GM18511 (cell line): ENCODE measurements at regions not wholly inside any gene's neighbourhood (a gene's known extent, or its start where the extent isn't known, plus 50 kb on each side); places are given as distances from the start of the nearest gene placed in this dataset.

Experiments used
- ATAC-seq: cut with Tn5 transposase; IDR thresholded peaks from one replicate; pipeline ENCODE4 v1.9.1; 2021; ENCODE audit warnings: mild to moderate bottlenecking, moderate library complexity; ENCODE audit not compliant: unreplicated experiment

GRCh38 chr5:123756816-123757215 is 244.8 kb downstream of the CSNK1G3 start:
- ATAC-seq: no peak

GRCh38 chr5:123756318-123756665 is 244.3 kb downstream of the CSNK1G3 start:
- ATAC-seq: no peak

GRCh38 chr5:123755653-123756317 is 243.8 kb downstream of the CSNK1G3 start:
- ATAC-seq: no peak

GRCh38 chr5:123754908-123755307 is 242.9 kb downstream of the CSNK1G3 start:
- ATAC-seq: no peak

- ATAC-seq: no peak
Observed at GRCh38 chr5:123753937-123754891, 242.2 kb downstream of the CSNK1G3 start.

GRCh38 chr5:123753180-123753936 is 241.4 kb downstream of the CSNK1G3 start:
- ATAC-seq: no peak

GRCh38 chr5:123752552-123753179 is 240.7 kb downstream of the CSNK1G3 start:
- no peak for ATAC-seq

- no peak for ATAC-seq
Observed at GRCh38 chr5:123751670-123752069, 239.7 kb downstream of the CSNK1G3 start.

GRCh38 chr5:123748239-123748638 is 236.3 kb downstream of the CSNK1G3 start:
- ATAC-seq: no peak

GRCh38 chr5:123746683-123747360 is 234.8 kb downstream of the CSNK1G3 start:
- no peak for ATAC-seq

GRCh38 chr5:123743990-123744583 is 232.1 kb downstream of the CSNK1G3 start:
- ATAC-seq: no peak

GRCh38 chr5:123735384-123735783 is 223.4 kb downstream of the CSNK1G3 start:
- ATAC-seq: no peak

GRCh38 chr5:123732257-123732656 is 220.3 kb downstream of the CSNK1G3 start:
- no peak for ATAC-seq

GRCh38 chr5:123722451-123722850 is 210.5 kb downstream of the CSNK1G3 start:
- no peak for ATAC-seq

- ATAC-seq: no peak
Observed at GRCh38 chr5:123721675-123722276, 209.8 kb downstream of the CSNK1G3 start.

- ATAC-seq: no peak
Observed at GRCh38 chr5:123720955-123721354, 209.0 kb downstream of the CSNK1G3 start.

GRCh38 chr5:123720339-123720738 is 208.4 kb downstream of the CSNK1G3 start:
- ATAC-seq: no peak

GRCh38 chr5:123719004-123719403 is 207.0 kb downstream of the CSNK1G3 start:
- no peak for ATAC-seq

- ATAC-seq: no peak
Observed at GRCh38 chr5:123718238-123718637, 206.3 kb downstream of the CSNK1G3 start.

- ATAC-seq: no peak
Observed at GRCh38 chr5:123717139-123717538, 205.2 kb downstream of the CSNK1G3 start.
